ENCODE measurements at regions not wholly inside any gene's neighbourhood (a gene's known extent, or its start where the extent isn't known, plus 50 kb on each side); places are given as distances from the start of the nearest gene placed in this dataset.

DNA sequence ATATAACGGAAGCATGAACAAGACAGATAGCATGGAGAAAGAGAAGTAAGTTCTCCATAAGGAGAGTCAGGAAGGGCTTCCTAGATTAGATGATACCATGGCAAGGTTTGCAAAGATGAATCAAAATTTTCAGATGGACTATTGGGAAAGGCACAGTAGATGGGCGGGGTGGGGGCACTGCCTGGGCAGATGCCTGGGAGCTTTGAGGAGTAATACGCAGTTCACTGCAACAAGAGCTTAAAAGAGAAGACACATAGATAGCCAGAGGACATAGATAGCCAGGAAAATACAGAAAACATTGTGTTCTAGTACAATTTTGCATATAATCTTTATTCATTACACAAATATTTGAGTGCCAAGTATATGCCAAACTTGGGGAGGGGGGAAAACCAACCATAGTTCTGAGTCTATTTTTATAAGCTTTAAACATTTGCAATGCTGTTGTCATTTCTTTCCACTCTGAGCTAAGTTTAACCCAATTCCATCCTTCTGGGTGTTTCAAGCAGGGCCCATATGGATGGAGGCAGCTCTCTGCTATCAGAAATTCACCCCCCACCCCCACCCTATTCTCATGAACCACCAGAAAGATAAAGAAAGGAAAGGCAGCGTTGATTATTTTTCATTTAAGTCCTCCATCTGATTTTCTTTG, 120.6 kb downstream of the NUF2 start:
- DNase-seq (ENCODE audit: low read depth) = no peak
- TF ChIP-seq, protein P1, sequence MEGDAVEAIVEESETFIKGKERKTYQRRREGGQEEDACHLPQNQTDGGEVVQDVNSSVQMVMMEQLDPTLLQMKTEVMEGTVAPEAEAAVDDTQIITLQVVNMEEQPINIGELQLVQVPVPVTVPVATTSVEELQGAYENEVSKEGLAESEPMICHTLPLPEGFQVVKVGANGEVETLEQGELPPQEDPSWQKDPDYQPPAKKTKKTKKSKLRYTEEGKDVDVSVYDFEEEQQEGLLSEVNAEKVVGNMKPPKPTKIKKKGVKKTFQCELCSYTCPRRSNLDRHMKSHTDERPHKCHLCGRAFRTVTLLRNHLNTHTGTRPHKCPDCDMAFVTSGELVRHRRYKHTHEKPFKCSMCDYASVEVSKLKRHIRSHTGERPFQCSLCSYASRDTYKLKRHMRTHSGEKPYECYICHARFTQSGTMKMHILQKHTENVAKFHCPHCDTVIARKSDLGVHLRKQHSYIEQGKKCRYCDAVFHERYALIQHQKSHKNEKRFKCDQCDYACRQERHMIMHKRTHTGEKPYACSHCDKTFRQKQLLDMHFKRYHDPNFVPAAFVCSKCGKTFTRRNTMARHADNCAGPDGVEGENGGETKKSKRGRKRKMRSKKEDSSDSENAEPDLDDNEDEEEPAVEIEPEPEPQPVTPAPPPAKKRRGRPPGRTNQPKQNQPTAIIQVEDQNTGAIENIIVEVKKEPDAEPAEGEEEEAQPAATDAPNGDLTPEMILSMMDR (IDR thresholded peaks at IDR 0.05; ENCODE audit: control insufficient read depth, insufficient read depth, low read depth, low read length, missing control alignments) = no peak
- no peak overlapping the region for H3K4me3 ChIP-seq (ENCODE audit: control insufficient read depth, low read depth, low read length)

- DNase-seq (ENCODE audit: low read depth) = no peak
- no peak overlapping the region for H3K4me3 ChIP-seq (ENCODE audit: control insufficient read depth, low read depth, low read length)
- TF ChIP-seq, protein P1 (IDR thresholded peaks at IDR 0.05; ENCODE audit: control insufficient read depth, insufficient read depth, low read depth, low read length, missing control alignments) = no peak
Measured at GRCh38 chr1:163442895-163443294, 121.1 kb downstream of the NUF2 start.

GRCh38 chr1:163443863-163444262, 122.1 kb downstream of the NUF2 start:
- H3K4me3 ChIP-seq (ENCODE audit: control insufficient read depth, low read depth, low read length) = no peak overlapping the region
- no peak for DNase-seq (ENCODE audit: low read depth)
- TF ChIP-seq, protein P1 (IDR thresholded peaks at IDR 0.05; ENCODE audit: control insufficient read depth, insufficient read depth, low read depth, low read length, missing control alignments) = no peak

GRCh38 chr1:163444665-163445064, 122.9 kb downstream of the NUF2 start:
- H3K4me3 ChIP-seq (ENCODE audit: control insufficient read depth, low read depth, low read length) = no peak overlapping the region
- TF ChIP-seq, protein P1 (IDR thresholded peaks at IDR 0.05; ENCODE audit: control insufficient read depth, insufficient read depth, low read depth, low read length, missing control alignments) = no peak
- no peak for DNase-seq (ENCODE audit: low read depth)

- TF ChIP-seq, protein P1 (IDR thresholded peaks at IDR 0.05; ENCODE audit: control insufficient read depth, insufficient read depth, low read depth, low read length, missing control alignments) = no peak
- DNase-seq (ENCODE audit: low read depth) = no peak
- H3K4me3 ChIP-seq (ENCODE audit: control insufficient read depth, low read depth, low read length) = no peak overlapping the region
Measured at GRCh38 chr1:163450986-163451385, 129.2 kb downstream of the NUF2 start.

- no peak overlapping the region for H3K4me3 ChIP-seq (ENCODE audit: control insufficient read depth, low read depth, low read length)
- no peak for DNase-seq (ENCODE audit: low read depth)
- TF ChIP-seq, protein P1 (IDR thresholded peaks at IDR 0.05; ENCODE audit: control insufficient read depth, insufficient read depth, low read depth, low read length, missing control alignments) = no peak
Measured at GRCh38 chr1:163459539-163459938, 137.8 kb downstream of the NUF2 start.
